IPS DF 6.9 (cell line): ENCODE measurements at regions not wholly inside any gene's neighbourhood (a gene's known extent, or its start where the extent isn't known, plus 50 kb on each side); places are given as distances from the start of the nearest gene placed in this dataset.
"Not testable (repeated sequence)": the region's sequence is repeated elsewhere in the genome, so short reads cannot be mapped to it uniquely, and the experiment has no call there.

Experiments
- DNase-seq: peaks from one replicate; pipeline ENCODE4 v3.0.0-alpha.2; 2013; ENCODE audit warnings: low read depth, low spot score
- H3K27ac ChIP-seq: one replicate; pipeline ENCODE4 v1.5.1; 2013; ENCODE audit warnings: low read length, control low read depth
- H3K27me3 ChIP-seq: 2 replicates; pipeline ENCODE4 v1.6.1; 2013; ENCODE audit warnings: mild to moderate bottlenecking, low read length; ENCODE audit not compliant: control insufficient read depth, insufficient read depth
- H3K36me3 ChIP-seq: 2 replicates; pipeline ENCODE4 v1.6.1; 2013; ENCODE audit warnings: low read length; ENCODE audit not compliant: control insufficient read depth, insufficient read depth
- H3K4me1 ChIP-seq: 2 replicates; pipeline ENCODE4 v1.6.1; 2013; ENCODE audit warnings: low read length; ENCODE audit not compliant: control insufficient read depth, insufficient read depth
- H3K4me3 ChIP-seq: 2 replicates; pipeline ENCODE4 v1.5.1; 2013; ENCODE audit warnings: mild to moderate bottlenecking, low read length
- H3K9me3 ChIP-seq: 2 replicates; pipeline ENCODE4 v1.6.1; 2013; ENCODE audit warnings: low read length, inconsistent platforms; ENCODE audit not compliant: control insufficient read depth, insufficient read depth
- WGBS: extraction: QIAGEN DNeasy Blood & Tissue Kit; methylation state at CpG from one replicate; pipeline ENCODE4 v1.1.7; 2013; ENCODE audit warnings: mixed read lengths, missing lambda C conversion rate; ENCODE audit not compliant: insufficient read length, insufficient coverage; 5-methylcytosine and 5-hydroxymethylcytosine counted together

DNA sequence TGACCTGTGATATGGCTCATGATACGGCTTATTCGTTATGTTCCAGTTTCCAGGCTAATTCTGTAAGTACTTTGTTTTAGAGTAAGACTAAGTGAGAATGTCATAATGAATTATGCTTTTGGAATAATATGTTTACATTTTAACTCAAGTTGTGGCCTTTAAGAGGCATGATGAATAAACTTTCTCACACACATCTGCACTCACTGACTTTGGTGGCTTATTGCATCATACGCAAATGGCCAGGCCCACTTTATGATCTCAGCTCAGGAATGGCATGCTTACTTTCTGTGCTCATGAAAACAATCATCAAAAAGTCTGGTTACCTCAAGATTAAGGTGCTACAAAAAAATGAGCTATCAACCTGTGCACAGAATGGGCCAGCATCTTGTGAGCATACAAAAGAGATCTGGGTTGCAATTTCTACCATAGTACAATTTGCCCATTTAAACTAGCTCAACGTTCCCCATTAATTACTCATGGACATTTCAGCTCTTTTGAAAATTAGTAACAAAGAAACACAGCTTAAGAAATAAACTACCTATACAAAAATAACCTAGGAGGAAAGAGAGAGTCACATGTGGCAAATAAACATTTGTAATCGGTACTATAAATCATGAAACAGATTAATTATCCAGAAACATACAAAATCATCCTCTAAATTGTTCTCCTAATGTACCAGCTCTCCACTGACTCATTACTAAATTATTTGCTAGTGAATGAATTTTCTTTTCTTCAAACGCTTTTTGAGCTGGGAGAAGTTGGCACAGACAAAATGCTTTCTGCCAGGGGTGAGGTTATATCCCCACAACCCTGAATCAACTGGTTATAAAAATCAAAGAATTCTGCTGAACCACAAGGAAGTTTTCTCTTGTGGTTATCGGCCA, 439.0 kb upstream of the ADAMTS9 start:
- H3K4me1 ChIP-seq, result no peaks in the 10 kb centered on the region
- no peaks in the 10 kb centered on the region for H3K27me3 ChIP-seq
- no peak for DNase-seq
- H3K4me3 ChIP-seq, result no peak overlapping the region
- no CpG with 5 or more reads among the region's 7 CpGs for WGBS
- no peak overlapping the region for H3K27ac ChIP-seq
- H3K9me3 ChIP-seq, result no peaks in the 10 kb centered on the region
- no peaks in the 10 kb centered on the region for H3K36me3 ChIP-seq

- not testable (repeated sequence) for H3K9me3 ChIP-seq, H3K27ac ChIP-seq, H3K27me3 ChIP-seq, H3K36me3 ChIP-seq, H3K4me1 ChIP-seq, H3K4me3 ChIP-seq, DNase-seq
- no CpG with 5 or more reads among the region's 13 CpGs for WGBS
Observed at GRCh38 chr3:65120156-65120555, 432.4 kb upstream of the ADAMTS9 start.

DNA sequence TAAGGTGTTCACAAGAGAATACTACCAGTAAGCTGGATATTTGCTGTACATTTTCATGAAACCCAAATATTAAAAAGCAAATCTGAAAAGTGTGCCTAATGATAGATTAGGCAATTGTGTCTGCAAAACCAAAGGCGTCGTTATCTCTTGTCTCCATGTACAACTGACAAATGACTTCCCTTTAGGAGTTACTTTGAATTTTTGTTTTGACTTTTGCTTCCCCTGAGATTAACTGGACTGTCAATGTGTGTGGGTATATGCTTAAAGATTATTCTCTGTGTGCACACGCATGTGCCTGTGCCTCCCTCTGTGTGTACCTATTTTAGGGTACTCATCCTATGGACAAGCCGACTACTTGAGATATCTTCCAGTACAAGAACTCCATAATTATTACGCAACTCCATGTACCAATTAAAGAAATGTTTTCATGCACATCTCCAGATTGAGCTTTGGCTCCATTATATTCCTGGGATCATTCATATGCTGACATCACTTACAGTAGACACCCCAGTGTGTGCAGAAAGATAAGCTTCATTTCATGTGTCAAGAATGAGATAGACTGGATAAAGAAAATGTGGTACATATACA, 431.2 kb upstream of the ADAMTS9 start:
- Histone ChIP-seq H3K4me3 (no peak overlapping the region), H3K9me3 (no peaks in the 10 kb centered on the region; the same call in 1 of the 2 replicates), H3K4me1 (no peaks in the 10 kb centered on the region), H3K27ac (no peak overlapping the region), H3K27me3 (no peaks in the 10 kb centered on the region), H3K36me3 (no peaks in the 10 kb centered on the region)
- no peak for DNase-seq
- WGBS, result no CpG with 5 or more reads among the region's 5 CpGs

- Histone ChIP-seq H3K9me3 (no peaks in the 10 kb centered on the region), H3K27ac (no peak overlapping the region), H3K4me3 (no peak overlapping the region), H3K36me3 (no peaks in the 10 kb centered on the region), H3K4me1 (no peaks in the 10 kb centered on the region), H3K27me3 (no peaks in the 10 kb centered on the region)
- no peak for DNase-seq
Observed at GRCh38 chr3:65114041-65114440, 426.2 kb upstream of the ADAMTS9 start.

- no CpG with 5 or more reads among the region's 6 CpGs for WGBS
- no peak for DNase-seq
- Histone ChIP-seq H3K36me3 (no peaks in the 10 kb centered on the region), H3K27ac (no peak overlapping the region), H3K4me3 (no peak overlapping the region), H3K9me3 (no peaks in the 10 kb centered on the region), H3K27me3 (no peaks in the 10 kb centered on the region), H3K4me1 (no peaks in the 10 kb centered on the region)
Observed at GRCh38 chr3:65112751-65113300, 425.0 kb upstream of the ADAMTS9 start.

DNA sequence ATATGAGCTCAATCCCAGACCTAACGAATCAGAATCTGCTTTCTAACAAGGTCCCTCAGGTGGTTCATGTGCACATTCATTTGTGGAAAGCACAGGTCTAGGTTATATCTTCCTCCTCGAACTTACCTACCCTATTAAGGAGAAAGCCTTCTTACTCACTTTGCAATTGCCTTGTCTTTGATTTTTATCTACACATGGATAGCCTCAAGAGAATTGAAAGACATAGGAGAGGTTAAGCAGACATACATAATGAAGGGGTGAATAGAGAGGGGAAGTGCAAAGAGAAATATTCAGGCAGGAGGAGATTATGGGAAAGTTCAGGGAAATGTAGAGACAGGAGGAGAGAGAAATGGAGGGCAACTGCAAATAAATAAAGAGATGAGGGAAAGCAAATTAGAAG, 422.9 kb upstream of the ADAMTS9 start:
- WGBS, result no CpG with 5 or more reads among the region's 2 CpGs
- no peaks in the 10 kb centered on the region for H3K4me1 ChIP-seq
- no peak overlapping the region for H3K27ac ChIP-seq
- DNase-seq, result no peak
- no peaks in the 10 kb centered on the region for H3K27me3 ChIP-seq
- no peaks in the 10 kb centered on the region for H3K9me3 ChIP-seq
- no peak overlapping the region for H3K4me3 ChIP-seq
- no peaks in the 10 kb centered on the region for H3K36me3 ChIP-seq

DNA sequence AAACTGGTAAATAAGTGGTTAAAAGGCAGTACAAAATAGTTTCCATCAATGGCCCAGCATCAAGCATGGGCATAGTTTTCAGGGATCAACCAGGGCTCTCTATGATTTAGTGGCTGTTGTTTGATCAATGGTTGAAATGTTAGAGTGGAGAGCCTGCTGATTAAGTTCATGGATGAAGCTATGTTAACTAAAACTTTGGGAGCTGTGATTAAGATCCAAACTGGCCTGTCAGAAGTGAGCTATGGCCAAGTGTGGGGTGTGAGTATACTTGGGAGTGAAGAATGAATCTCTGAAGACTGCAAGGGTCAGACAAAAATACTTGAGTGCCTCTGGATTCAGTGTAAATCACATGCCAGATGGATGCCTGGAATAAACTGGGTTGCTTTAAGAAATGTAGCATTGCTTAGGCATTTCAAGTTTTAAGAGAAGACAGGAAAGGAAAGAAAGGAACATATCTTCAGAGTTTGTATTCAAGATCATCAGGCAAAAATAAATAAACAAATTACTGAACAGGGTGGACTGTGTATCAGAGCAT, 422.2 kb upstream of the ADAMTS9 start:
- H3K36me3 ChIP-seq, result no peaks in the 10 kb centered on the region
- H3K4me3 ChIP-seq, result no peak overlapping the region
- no peaks in the 10 kb centered on the region for H3K4me1 ChIP-seq
- no peak for DNase-seq
- H3K9me3 ChIP-seq, result no peaks in the 10 kb centered on the region
- no peaks in the 10 kb centered on the region for H3K27me3 ChIP-seq
- no peak overlapping the region for H3K27ac ChIP-seq

- Histone ChIP-seq H3K27ac (no peak overlapping the region), H3K4me1 (no peaks in the 10 kb centered on the region), H3K36me3 (no peaks in the 10 kb centered on the region), H3K9me3 (no peaks in the 10 kb centered on the region), H3K27me3 (no peaks in the 10 kb centered on the region), H3K4me3 (no peak overlapping the region)
- no CpG with 5 or more reads among the region's 5 CpGs for WGBS
- no peak for DNase-seq
Observed at GRCh38 chr3:65107174-65107573, 419.4 kb upstream of the ADAMTS9 start.

DNA sequence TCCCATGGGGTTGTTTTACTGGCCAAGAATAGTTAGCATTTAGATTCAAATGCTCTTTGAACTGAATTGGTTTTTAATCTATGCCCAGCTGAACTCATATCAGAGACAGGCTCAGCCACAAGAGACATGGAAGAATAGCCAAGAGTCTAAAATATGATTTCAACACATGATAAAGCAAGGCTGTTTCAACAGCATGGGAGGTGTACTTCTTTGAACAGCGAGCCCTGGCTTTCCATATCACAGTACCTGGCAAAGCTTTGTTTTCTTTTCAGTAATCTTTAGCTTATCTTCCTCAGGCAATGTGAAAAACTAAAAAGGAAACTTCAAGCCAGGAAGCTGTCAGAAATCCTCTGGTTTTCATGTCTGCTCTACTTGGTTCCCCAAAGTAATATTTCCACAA, 413.6 kb upstream of the ADAMTS9 start:
- Histone ChIP-seq H3K27me3 (no peaks in the 10 kb centered on the region), H3K9me3 (no peaks in the 10 kb centered on the region), H3K36me3 (no peaks in the 10 kb centered on the region), H3K27ac (no peak overlapping the region), H3K4me3 (no peak overlapping the region), H3K4me1 (no peaks in the 10 kb centered on the region)
- no peak for DNase-seq
- WGBS, result no CpG with 5 or more reads among the region's 1 CpG

- Histone ChIP-seq H3K9me3 (no peaks in the 10 kb centered on the region), H3K4me1 (0 out of 2 replicates have a peak, but pooled peaks cover 1% of the 10 kb centered on the region), H3K27me3 (no peaks in the 10 kb centered on the region), H3K4me3 (no peak overlapping the region), H3K36me3 (no peaks in the 10 kb centered on the region), H3K27ac (no peak overlapping the region)
- DNase-seq, result no peak
- no CpG with 5 or more reads among the region's 5 CpGs for WGBS
Observed at GRCh38 chr3:65098400-65098799, 410.6 kb upstream of the ADAMTS9 start.
